ENCODE measurements at regions not wholly inside any gene's neighbourhood (a gene's known extent, or its start where the extent isn't known, plus 50 kb on each side); places are given as distances from the start of the nearest gene placed in this dataset.

- Mint-ChIP-seq H3K27ac (ENCODE audit: unreplicated experiment) (no peak overlapping the region), H3K27me3 (ENCODE audit: unreplicated experiment) (no peaks in the 10 kb centered on the region), H3K4me3 (ENCODE audit: unreplicated experiment) (no peak overlapping the region), H3K9me3 (ENCODE audit: unreplicated experiment) (no peaks in the 10 kb centered on the region), H3K36me3 (ENCODE audit: low read depth, unreplicated experiment) (no peaks in the 10 kb centered on the region), H3K4me1 (ENCODE audit: unreplicated experiment) (no peaks in the 10 kb centered on the region)
- TF ChIP-seq, protein P1, sequence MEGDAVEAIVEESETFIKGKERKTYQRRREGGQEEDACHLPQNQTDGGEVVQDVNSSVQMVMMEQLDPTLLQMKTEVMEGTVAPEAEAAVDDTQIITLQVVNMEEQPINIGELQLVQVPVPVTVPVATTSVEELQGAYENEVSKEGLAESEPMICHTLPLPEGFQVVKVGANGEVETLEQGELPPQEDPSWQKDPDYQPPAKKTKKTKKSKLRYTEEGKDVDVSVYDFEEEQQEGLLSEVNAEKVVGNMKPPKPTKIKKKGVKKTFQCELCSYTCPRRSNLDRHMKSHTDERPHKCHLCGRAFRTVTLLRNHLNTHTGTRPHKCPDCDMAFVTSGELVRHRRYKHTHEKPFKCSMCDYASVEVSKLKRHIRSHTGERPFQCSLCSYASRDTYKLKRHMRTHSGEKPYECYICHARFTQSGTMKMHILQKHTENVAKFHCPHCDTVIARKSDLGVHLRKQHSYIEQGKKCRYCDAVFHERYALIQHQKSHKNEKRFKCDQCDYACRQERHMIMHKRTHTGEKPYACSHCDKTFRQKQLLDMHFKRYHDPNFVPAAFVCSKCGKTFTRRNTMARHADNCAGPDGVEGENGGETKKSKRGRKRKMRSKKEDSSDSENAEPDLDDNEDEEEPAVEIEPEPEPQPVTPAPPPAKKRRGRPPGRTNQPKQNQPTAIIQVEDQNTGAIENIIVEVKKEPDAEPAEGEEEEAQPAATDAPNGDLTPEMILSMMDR (IDR thresholded peaks at IDR 0.05; ENCODE audit: unreplicated experiment): no peak
- no peak for DNase-seq (ENCODE audit: low spot score)
Measured at GRCh38 chr2:153420394-153420793, 58.2 kb downstream of the RPRM start.

GRCh38 chr2:153417077-153417476, 61.5 kb downstream of the RPRM start:
- Mint-ChIP-seq H3K36me3 (ENCODE audit: low read depth, unreplicated experiment) (no peaks in the 10 kb centered on the region), H3K4me1 (ENCODE audit: unreplicated experiment) (no peaks in the 10 kb centered on the region), H3K27me3 (ENCODE audit: unreplicated experiment) (no peaks in the 10 kb centered on the region), H3K27ac (ENCODE audit: unreplicated experiment) (no peak overlapping the region), H3K9me3 (ENCODE audit: unreplicated experiment) (no peaks in the 10 kb centered on the region), H3K4me3 (ENCODE audit: unreplicated experiment) (no peak overlapping the region)
- DNase-seq (ENCODE audit: low spot score): no peak
- TF ChIP-seq, protein P1 (IDR thresholded peaks at IDR 0.05; ENCODE audit: unreplicated experiment): no peak

GRCh38 chr2:153416071-153416470, 62.5 kb downstream of the RPRM start:
- Mint-ChIP-seq H3K9me3 (ENCODE audit: unreplicated experiment) (no peaks in the 10 kb centered on the region), H3K4me3 (ENCODE audit: unreplicated experiment) (no peak overlapping the region), H3K27me3 (ENCODE audit: unreplicated experiment) (peaks cover 2% of the 10 kb centered on the region), H3K36me3 (ENCODE audit: low read depth, unreplicated experiment) (no peaks in the 10 kb centered on the region), H3K4me1 (ENCODE audit: unreplicated experiment) (no peaks in the 10 kb centered on the region), H3K27ac (ENCODE audit: unreplicated experiment) (no peak overlapping the region)
- TF ChIP-seq, protein P1 (IDR thresholded peaks at IDR 0.05; ENCODE audit: unreplicated experiment): no peak
- DNase-seq (ENCODE audit: low spot score): no peak

DNA sequence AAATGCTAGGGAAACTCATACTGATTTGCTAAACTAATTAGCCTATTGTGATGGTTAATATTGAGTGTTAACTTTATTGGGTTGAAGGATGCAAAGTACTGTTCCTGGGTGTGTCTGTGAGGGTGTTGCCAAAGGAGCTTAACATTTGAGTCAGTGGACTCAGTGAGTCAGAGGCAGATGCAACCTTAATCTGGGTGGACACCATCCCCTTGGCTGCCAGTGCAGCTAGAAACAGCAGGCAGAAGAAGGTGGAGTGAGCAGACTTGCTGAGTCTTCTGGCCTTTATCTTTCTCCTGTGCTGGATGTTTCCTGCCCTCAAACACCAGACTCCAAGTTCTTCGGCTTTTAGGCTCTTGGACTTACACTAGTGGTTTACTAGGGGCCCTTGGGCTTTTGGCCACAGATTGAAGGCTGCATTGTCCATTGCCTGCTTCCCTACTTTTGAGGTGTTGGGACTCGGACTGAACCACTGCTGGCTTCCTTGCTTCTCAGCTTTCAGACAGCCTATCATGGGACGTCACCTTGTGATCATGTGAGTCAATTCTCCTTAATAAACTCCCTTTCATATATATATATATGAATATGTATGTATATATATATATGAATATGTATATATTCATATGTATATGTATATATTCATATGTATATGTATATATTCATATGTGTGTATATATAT, 69.7 kb downstream of the RPRM start:
- Mint-ChIP-seq H3K36me3 (ENCODE audit: low read depth, unreplicated experiment) (no peaks in the 10 kb centered on the region), H3K4me1 (ENCODE audit: unreplicated experiment) (no peaks in the 10 kb centered on the region), H3K27ac (ENCODE audit: unreplicated experiment) (no peak overlapping the region), H3K9me3 (ENCODE audit: unreplicated experiment) (no peaks in the 10 kb centered on the region), H3K27me3 (ENCODE audit: unreplicated experiment) (peaks cover 2% of the 10 kb centered on the region), H3K4me3 (ENCODE audit: unreplicated experiment) (no peak overlapping the region)
- DNase-seq (ENCODE audit: low spot score): no peak
- TF ChIP-seq, protein P1 (IDR thresholded peaks at IDR 0.05; ENCODE audit: unreplicated experiment): no peak

GRCh38 chr2:153405196-153405595, 73.4 kb downstream of the RPRM start:
- Mint-ChIP-seq H3K27ac (ENCODE audit: unreplicated experiment) (no peak overlapping the region), H3K36me3 (ENCODE audit: low read depth, unreplicated experiment) (no peaks in the 10 kb centered on the region), H3K27me3 (ENCODE audit: unreplicated experiment) (no peaks in the 10 kb centered on the region), H3K9me3 (ENCODE audit: unreplicated experiment) (no peaks in the 10 kb centered on the region), H3K4me1 (ENCODE audit: unreplicated experiment) (no peaks in the 10 kb centered on the region), H3K4me3 (ENCODE audit: unreplicated experiment) (no peak overlapping the region)
- no peak for DNase-seq (ENCODE audit: low spot score)
- TF ChIP-seq, protein P1 (IDR thresholded peaks at IDR 0.05; ENCODE audit: unreplicated experiment): no peak
